SK-N-SH treated with all-trans-retinoic acid at 6 μM for 48 hours (cell line): ENCODE measurements at regions not wholly inside any gene's neighbourhood (a gene's known extent, or its start where the extent isn't known, plus 50 kb on each side); places are given as distances from the start of the nearest gene placed in this dataset.

ENCODE experiments used
- ATAC-seq: fragments of 200-7000 bp; cut with Tn5 transposase; 3 replicates; pipeline ENCODE4 v1.9.1; 2020; ENCODE audit warnings: mild to moderate bottlenecking, moderate library complexity
- ARNTL ChIP-seq: fragments of 450-650 bp; formaldehyde crosslinking; IDR thresholded peaks from 2 replicates; pipeline ENCODE4 v1.5.0; 2020; ENCODE audit warnings: low read depth, mild to moderate bottlenecking, moderate library complexity, borderline replicate concordance
- BACH2 ChIP-seq: fragments of 250-450 bp; sonication (Bioruptor Pico); IDR thresholded peaks from 2 replicates; pipeline ENCODE4 v1.9.0; 2021; ENCODE audit warnings: mild to moderate bottlenecking, borderline replicate concordance
- CSDC2 ChIP-seq: fragments of 250-450 bp; sonication (Bioruptor Pico); IDR thresholded peaks from 2 replicates; pipeline ENCODE4 v1.5.0; 2020; ENCODE audit warnings: mild to moderate bottlenecking, moderate library complexity
- ESRRG ChIP-seq: fragments of 250-450 bp; sonication (Bioruptor Pico); IDR thresholded peaks from 2 replicates; pipeline ENCODE4 v1.6.1; 2021; ENCODE audit warnings: mild to moderate bottlenecking
- GLIS3 ChIP-seq: fragments of 250-450 bp; sonication (Bioruptor Pico); IDR thresholded peaks from 2 replicates; pipeline ENCODE4 v1.5.0; 2020; ENCODE audit warnings: mild to moderate bottlenecking, moderate library complexity
- PPARA ChIP-seq: fragments of 250-450 bp; sonication (Bioruptor Pico); IDR thresholded peaks from 2 replicates; pipeline ENCODE4 v1.5.0; 2020; ENCODE audit warnings: mild to moderate bottlenecking, borderline replicate concordance
- RARB ChIP-seq: fragments of 250-450 bp; sonication (Bioruptor Pico); IDR thresholded peaks from 2 replicates; pipeline ENCODE4 v1.8.0; 2021; ENCODE audit warnings: mild to moderate bottlenecking, moderate library complexity
- SNAI2 ChIP-seq: fragments of 250-450 bp; sonication (Bioruptor Pico); IDR thresholded peaks from 2 replicates; pipeline ENCODE4 v1.5.0; 2020; ENCODE audit warnings: mild to moderate bottlenecking, moderate library complexity
- TCF4 ChIP-seq: fragments of 250-450 bp; sonication (Bioruptor Pico); IDR thresholded peaks from 2 replicates; pipeline ENCODE4 v1.8.0; 2021; ENCODE audit warnings: mild to moderate bottlenecking, moderate library complexity, borderline replicate concordance
- TOX ChIP-seq: fragments of 250-450 bp; sonication (Bioruptor Pico); IDR thresholded peaks from 2 replicates; pipeline ENCODE4 v1.8.0; 2021; ENCODE audit warnings: mild to moderate bottlenecking, moderate library complexity, borderline replicate concordance
- ZC3H10 ChIP-seq: fragments of 250-450 bp; sonication (Bioruptor Pico); IDR thresholded peaks from 2 replicates; pipeline ENCODE4 v1.5.1; 2021; ENCODE audit warnings: mild to moderate bottlenecking, moderate library complexity
- ZFP3 ChIP-seq: fragments of 250-450 bp; sonication (Bioruptor Pico); IDR thresholded peaks from 2 replicates; pipeline ENCODE4 v1.5.0; 2020; ENCODE audit warnings: mild to moderate bottlenecking, moderate library complexity
- ZFP30 ChIP-seq: fragments of 450-650 bp; formaldehyde crosslinking; IDR thresholded peaks from 2 replicates; pipeline ENCODE4 v1.5.0; 2022; ENCODE audit warnings: mild to moderate bottlenecking, moderate library complexity
- ZNF565 ChIP-seq: fragments of 450-650 bp; formaldehyde crosslinking; conservative IDR thresholded peaks from 2 replicates; pipeline ENCODE4 v1.5.0; 2020; ENCODE audit warnings: low read depth, mild to moderate bottlenecking, moderate library complexity
- ZNF70 ChIP-seq: fragments of 450-650 bp; formaldehyde crosslinking; IDR thresholded peaks from 2 replicates; pipeline ENCODE4 v1.5.0; 2020; ENCODE audit warnings: mild to moderate bottlenecking, moderate library complexity
- ZNF8 ChIP-seq: fragments of 450-650 bp; formaldehyde crosslinking; IDR thresholded peaks from 2 replicates; pipeline ENCODE4 v1.5.0; 2020; ENCODE audit warnings: mild to moderate bottlenecking, moderate library complexity
- TF ChIP-seq, protein P1 (sequence below): fragments of 250-450 bp; sonication (Bioruptor Pico); IDR thresholded peaks from 2 replicates; pipeline ENCODE4 v1.5.0; 2020; ENCODE audit warnings: mild to moderate bottlenecking, moderate library complexity
- TF ChIP-seq, protein P2 (sequence below): fragments of 250-450 bp; sonication (Bioruptor Pico); IDR thresholded peaks from 2 replicates; pipeline ENCODE4 v1.5.1; 2021; ENCODE audit warnings: mild to moderate bottlenecking, moderate library complexity
- TF ChIP-seq, protein P3 (sequence below): fragments of 250-450 bp; sonication (Bioruptor Pico); IDR thresholded peaks from 2 replicates; pipeline ENCODE4 v1.8.0; 2021; ENCODE audit warnings: low read depth, mild to moderate bottlenecking, moderate library complexity, borderline replicate concordance
- TF ChIP-seq, protein P4 (sequence below): fragments of 250-450 bp; sonication (Bioruptor Pico); IDR thresholded peaks from 2 replicates; pipeline ENCODE4 v1.8.0; 2020; ENCODE audit warnings: mild to moderate bottlenecking, moderate library complexity, borderline replicate concordance
- TF ChIP-seq, protein P5 (sequence below): fragments of 250-450 bp; sonication (Bioruptor Pico); IDR thresholded peaks from 2 replicates; pipeline ENCODE4 v1.5.1; 2020; ENCODE audit warnings: low read depth, mild to moderate bottlenecking, moderate library complexity

DNA sequence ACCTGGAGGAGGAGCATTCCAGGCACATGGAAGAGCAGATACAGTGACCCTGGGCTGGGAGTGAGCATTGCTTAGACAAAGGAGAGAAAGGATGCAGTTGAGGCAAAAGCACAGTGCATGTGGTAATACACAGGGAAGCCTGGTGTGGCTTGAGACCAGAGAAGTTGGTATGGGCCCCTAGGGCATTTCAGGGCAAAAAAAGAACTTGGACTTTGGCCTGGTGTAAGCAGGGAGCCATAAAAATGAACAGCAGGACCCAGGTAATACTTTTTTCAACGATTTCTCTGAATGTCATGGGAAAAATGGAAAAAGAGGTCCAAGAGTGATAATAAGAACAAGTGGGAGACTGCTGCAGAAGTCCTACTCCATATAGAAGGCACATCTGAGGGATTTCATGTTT, 163.9 kb downstream of the ASCL4 start (continued):
- TF ChIP-seq, protein P1, sequence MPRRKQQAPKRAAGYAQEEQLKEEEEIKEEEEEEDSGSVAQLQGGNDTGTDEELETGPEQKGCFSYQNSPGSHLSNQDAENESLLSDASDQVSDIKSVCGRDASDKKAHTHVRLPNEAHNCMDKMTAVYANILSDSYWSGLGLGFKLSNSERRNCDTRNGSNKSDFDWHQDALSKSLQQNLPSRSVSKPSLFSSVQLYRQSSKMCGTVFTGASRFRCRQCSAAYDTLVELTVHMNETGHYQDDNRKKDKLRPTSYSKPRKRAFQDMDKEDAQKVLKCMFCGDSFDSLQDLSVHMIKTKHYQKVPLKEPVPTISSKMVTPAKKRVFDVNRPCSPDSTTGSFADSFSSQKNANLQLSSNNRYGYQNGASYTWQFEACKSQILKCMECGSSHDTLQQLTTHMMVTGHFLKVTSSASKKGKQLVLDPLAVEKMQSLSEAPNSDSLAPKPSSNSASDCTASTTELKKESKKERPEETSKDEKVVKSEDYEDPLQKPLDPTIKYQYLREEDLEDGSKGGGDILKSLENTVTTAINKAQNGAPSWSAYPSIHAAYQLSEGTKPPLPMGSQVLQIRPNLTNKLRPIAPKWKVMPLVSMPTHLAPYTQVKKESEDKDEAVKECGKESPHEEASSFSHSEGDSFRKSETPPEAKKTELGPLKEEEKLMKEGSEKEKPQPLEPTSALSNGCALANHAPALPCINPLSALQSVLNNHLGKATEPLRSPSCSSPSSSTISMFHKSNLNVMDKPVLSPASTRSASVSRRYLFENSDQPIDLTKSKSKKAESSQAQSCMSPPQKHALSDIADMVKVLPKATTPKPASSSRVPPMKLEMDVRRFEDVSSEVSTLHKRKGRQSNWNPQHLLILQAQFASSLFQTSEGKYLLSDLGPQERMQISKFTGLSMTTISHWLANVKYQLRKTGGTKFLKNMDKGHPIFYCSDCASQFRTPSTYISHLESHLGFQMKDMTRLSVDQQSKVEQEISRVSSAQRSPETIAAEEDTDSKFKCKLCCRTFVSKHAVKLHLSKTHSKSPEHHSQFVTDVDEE (CRISPR knock-in tag): no peak
- TF ChIP-seq CSDC2 (CRISPR knock-in tag) (no peak), ZC3H10 (CRISPR knock-in tag) (no peak), TCF4 (CRISPR knock-in tag) (no peak), PPARA (CRISPR knock-in tag) (no peak), GLIS3 (CRISPR knock-in tag) (no peak), ARNTL (CRISPR knock-in tag) (no peak), ZFP30 (no peak), ZNF70 (CRISPR knock-in tag) (no peak), BACH2 (CRISPR knock-in tag) (no peak)
- TF ChIP-seq, all 23 proteins: peak for 0

DNA sequence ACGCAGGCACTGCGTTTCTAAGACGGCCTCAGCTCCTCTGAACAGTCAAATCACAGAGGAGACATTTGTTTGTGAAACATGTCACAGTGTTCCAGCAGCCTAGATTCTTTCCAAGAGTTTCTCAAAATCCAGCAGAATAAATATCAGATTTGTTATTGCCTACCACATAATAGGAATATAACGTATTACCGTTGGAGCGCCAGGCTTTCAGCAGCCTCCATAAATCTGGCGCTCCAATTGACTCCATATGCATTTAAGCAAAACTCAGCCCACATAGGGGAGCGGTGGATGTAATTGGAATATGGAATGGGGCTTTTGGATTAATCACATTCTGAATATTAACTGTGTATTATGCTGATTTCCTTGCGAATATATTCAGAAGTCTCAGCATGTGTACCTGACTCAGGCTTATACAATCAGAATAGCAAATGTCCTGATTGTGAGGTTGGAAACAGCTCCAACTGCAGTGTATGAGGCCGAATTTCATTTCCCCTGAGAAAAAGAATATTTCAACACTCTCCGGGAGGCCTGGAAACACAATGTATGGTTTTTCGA, 174.0 kb downstream of the ASCL4 start:
- TF ChIP-seq TCF4 (CRISPR knock-in tag): no peak
- TF ChIP-seq ZFP3 (CRISPR knock-in tag): no peak
- TF ChIP-seq, protein P2, sequence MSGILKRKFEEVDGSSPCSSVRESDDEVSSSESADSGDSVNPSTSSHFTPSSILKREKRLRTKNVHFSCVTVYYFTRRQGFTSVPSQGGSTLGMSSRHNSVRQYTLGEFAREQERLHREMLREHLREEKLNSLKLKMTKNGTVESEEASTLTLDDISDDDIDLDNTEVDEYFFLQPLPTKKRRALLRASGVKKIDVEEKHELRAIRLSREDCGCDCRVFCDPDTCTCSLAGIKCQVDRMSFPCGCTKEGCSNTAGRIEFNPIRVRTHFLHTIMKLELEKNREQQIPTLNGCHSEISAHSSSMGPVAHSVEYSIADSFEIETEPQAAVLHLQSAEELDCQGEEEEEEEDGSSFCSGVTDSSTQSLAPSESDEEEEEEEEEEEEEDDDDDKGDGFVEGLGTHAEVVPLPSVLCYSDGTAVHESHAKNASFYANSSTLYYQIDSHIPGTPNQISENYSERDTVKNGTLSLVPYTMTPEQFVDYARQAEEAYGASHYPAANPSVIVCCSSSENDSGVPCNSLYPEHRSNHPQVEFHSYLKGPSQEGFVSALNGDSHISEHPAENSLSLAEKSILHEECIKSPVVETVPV (CRISPR knock-in tag): no peak
- no peak for TF ChIP-seq TOX (CRISPR knock-in tag)
- no peak for TF ChIP-seq ESRRG (CRISPR knock-in tag)
- no peak for TF ChIP-seq PPARA (CRISPR knock-in tag)
- TF ChIP-seq RARB (CRISPR knock-in tag): no peak
- TF ChIP-seq, protein P1 (CRISPR knock-in tag): no peak
- TF ChIP-seq, protein P3, sequence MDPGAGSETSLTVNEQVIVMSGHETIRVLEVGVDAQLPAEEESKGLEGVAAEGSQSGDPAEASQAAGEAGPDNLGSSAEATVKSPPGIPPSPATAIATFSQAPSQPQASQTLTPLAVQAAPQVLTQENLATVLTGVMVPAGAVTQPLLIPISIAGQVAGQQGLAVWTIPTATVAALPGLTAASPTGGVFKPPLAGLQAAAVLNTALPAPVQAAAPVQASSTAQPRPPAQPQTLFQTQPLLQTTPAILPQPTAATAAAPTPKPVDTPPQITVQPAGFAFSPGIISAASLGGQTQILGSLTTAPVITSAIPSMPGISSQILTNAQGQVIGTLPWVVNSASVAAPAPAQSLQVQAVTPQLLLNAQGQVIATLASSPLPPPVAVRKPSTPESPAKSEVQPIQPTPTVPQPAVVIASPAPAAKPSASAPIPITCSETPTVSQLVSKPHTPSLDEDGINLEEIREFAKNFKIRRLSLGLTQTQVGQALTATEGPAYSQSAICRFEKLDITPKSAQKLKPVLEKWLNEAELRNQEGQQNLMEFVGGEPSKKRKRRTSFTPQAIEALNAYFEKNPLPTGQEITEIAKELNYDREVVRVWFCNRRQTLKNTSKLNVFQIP (CRISPR knock-in tag): no peak
- no peak for TF ChIP-seq ZFP30
- no peak for TF ChIP-seq GLIS3 (CRISPR knock-in tag)
- TF ChIP-seq ZNF8 (CRISPR knock-in tag): no peak
- no peak for TF ChIP-seq CSDC2 (CRISPR knock-in tag)
- TF ChIP-seq ZNF70 (CRISPR knock-in tag): no peak
- TF ChIP-seq, protein P4, sequence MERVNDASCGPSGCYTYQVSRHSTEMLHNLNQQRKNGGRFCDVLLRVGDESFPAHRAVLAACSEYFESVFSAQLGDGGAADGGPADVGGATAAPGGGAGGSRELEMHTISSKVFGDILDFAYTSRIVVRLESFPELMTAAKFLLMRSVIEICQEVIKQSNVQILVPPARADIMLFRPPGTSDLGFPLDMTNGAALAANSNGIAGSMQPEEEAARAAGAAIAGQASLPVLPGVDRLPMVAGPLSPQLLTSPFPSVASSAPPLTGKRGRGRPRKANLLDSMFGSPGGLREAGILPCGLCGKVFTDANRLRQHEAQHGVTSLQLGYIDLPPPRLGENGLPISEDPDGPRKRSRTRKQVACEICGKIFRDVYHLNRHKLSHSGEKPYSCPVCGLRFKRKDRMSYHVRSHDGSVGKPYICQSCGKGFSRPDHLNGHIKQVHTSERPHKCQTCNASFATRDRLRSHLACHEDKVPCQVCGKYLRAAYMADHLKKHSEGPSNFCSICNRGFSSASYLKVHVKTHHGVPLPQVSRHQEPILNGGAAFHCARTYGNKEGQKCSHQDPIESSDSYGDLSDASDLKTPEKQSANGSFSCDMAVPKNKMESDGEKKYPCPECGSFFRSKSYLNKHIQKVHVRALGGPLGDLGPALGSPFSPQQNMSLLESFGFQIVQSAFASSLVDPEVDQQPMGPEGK (CRISPR knock-in tag): no peak
- TF ChIP-seq, all 23 proteins: peak for 0
- ATAC-seq: no peak

DNA sequence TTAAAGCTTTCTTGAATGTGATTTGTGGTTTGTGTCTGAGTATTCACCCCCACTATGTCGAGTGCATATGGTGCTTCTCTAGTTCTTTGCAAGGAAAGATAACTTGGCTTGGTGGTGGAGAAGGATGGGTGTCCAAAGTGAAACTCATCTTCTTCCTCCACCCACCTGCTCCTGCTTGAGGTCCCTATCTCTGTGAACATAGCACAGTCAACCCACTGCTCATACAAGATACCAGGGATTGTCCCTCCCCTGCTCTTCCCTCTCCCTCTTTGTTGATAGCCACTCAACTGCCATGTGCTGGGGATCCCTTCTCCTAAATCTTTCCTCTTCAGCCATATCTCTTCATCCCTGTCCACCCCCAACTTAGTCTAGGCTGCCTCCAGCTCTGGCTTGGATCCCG, 176.5 kb downstream of the ASCL4 start:
- ATAC-seq: no peak
- TF ChIP-seq ZNF8 (CRISPR knock-in tag): no peak
- TF ChIP-seq, protein P5, sequence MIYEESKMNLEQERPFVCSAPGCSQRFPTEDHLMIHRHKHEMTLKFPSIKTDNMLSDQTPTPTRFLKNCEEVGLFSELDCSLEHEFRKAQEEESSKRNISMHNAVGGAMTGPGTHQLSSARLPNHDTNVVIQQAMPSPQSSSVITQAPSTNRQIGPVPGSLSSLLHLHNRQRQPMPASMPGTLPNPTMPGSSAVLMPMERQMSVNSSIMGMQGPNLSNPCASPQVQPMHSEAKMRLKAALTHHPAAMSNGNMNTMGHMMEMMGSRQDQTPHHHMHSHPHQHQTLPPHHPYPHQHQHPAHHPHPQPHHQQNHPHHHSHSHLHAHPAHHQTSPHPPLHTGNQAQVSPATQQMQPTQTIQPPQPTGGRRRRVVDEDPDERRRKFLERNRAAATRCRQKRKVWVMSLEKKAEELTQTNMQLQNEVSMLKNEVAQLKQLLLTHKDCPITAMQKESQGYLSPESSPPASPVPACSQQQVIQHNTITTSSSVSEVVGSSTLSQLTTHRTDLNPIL (CRISPR knock-in tag): no peak
- no peak for TF ChIP-seq PPARA (CRISPR knock-in tag)
- no peak for TF ChIP-seq SNAI2
- TF ChIP-seq RARB (CRISPR knock-in tag): no peak
- no peak for TF ChIP-seq ZNF565 (CRISPR knock-in tag)
- TF ChIP-seq, protein P3 (CRISPR knock-in tag): no peak
- no peak for TF ChIP-seq ZFP3 (CRISPR knock-in tag)
- no peak for TF ChIP-seq ARNTL (CRISPR knock-in tag)
- no peak for TF ChIP-seq ESRRG (CRISPR knock-in tag)
